H9 (cell line): ENCODE measurements at regions not wholly inside any gene's neighbourhood (a gene's known extent, or its start where the extent isn't known, plus 50 kb on each side); places are given as distances from the start of the nearest gene placed in this dataset.
A peak's percentile ranks its signal among the peaks of the same experiment; 100 is the strongest.

Experiments used
- DNase-seq: peaks from one replicate; pipeline ENCODE4 v3.0.0-alpha.2; 2017
- H2AFZ ChIP-seq: one replicate; pipeline ENCODE4 v1.6.1; 2013; ENCODE audit warnings: mild to moderate bottlenecking, low read length, control low read depth, moderate library complexity
- H2AK5ac ChIP-seq: 2 replicates; pipeline ENCODE4 v1.6.1; 2013; ENCODE audit warnings: low read length, control low read depth, mixed read lengths; ENCODE audit not compliant: insufficient read length
- H2BK120ac ChIP-seq: one replicate; pipeline ENCODE4 v1.6.1; 2013; ENCODE audit warnings: low read depth, mild to moderate bottlenecking, low read length, control low read depth, inconsistent platforms; ENCODE audit not compliant: poor library complexity, severe bottlenecking
- H2BK12ac ChIP-seq: 2 replicates; pipeline ENCODE4 v1.6.1; 2013; ENCODE audit warnings: low read length, control low read depth, mixed read lengths, low read depth; ENCODE audit not compliant: insufficient read length
- H2BK15ac ChIP-seq: 2 replicates; pipeline ENCODE4 v1.6.1; 2013; ENCODE audit warnings: low read depth, low read length, control low read depth
- H2BK20ac ChIP-seq: one replicate; pipeline ENCODE4 v1.6.1; 2013; ENCODE audit warnings: low read depth, mild to moderate bottlenecking, low read length, control low read depth, inconsistent platforms; ENCODE audit not compliant: poor library complexity, severe bottlenecking
- H2BK5ac ChIP-seq: 2 replicates; pipeline ENCODE4 v1.6.1; 2013; ENCODE audit warnings: low read length, control low read depth, mixed read lengths; ENCODE audit not compliant: insufficient read length
- H3K14ac ChIP-seq: 2 replicates; pipeline ENCODE4 v1.6.1; 2013; ENCODE audit warnings: low read length, control low read depth; ENCODE audit not compliant: insufficient read depth
- H3K18ac ChIP-seq: 2 replicates; pipeline ENCODE4 v1.6.1; 2013; ENCODE audit warnings: low read depth, mild to moderate bottlenecking, mixed read lengths, low read length, control low read depth; ENCODE audit not compliant: insufficient read length
- H3K23ac ChIP-seq: 2 replicates; pipeline ENCODE4 v1.6.1; 2013; ENCODE audit warnings: low read length, control low read depth, mixed read lengths, low read depth; ENCODE audit not compliant: insufficient read length
- H3K23me2 ChIP-seq: 2 replicates; pipeline ENCODE4 v1.6.1; 2013; ENCODE audit warnings: low read depth, mild to moderate bottlenecking, mixed read lengths, low read length, control low read depth; ENCODE audit not compliant: insufficient read length, poor library complexity, severe bottlenecking
- H3K27ac ChIP-seq: 2 replicates; pipeline ENCODE4 v1.5.1; 2013; ENCODE audit warnings: low read length, control low read depth, mixed read lengths, low read depth; ENCODE audit not compliant: insufficient read length
- H3K27me3 ChIP-seq: 2 replicates; pipeline ENCODE4 v1.6.1; 2013; ENCODE audit warnings: low read length, control low read depth, inconsistent platforms; ENCODE audit not compliant: insufficient read depth
- H3K4ac ChIP-seq: 2 replicates; pipeline ENCODE4 v1.6.1; 2013; ENCODE audit warnings: low read depth, mild to moderate bottlenecking, control low read depth, inconsistent platforms, low read length, moderate library complexity
- H3K4me1 ChIP-seq: 2 replicates; pipeline ENCODE4 v1.6.1; 2013; ENCODE audit warnings: low read length, control low read depth, inconsistent platforms; ENCODE audit not compliant: insufficient read depth
- H3K4me2 ChIP-seq: 2 replicates; pipeline ENCODE4 v1.6.1; 2013; ENCODE audit warnings: low read length, control low read depth, mixed read lengths; ENCODE audit not compliant: insufficient read length, insufficient read depth
- H3K56ac ChIP-seq: 2 replicates; pipeline ENCODE4 v1.6.1; 2013; ENCODE audit warnings: low read depth, mild to moderate bottlenecking, mixed read lengths, low read length, control low read depth; ENCODE audit not compliant: insufficient read length
- H3K79me1 ChIP-seq: 2 replicates; pipeline ENCODE4 v1.6.1; 2013; ENCODE audit warnings: low read depth, mild to moderate bottlenecking, moderate library complexity, low read length, control low read depth, inconsistent platforms; ENCODE audit not compliant: insufficient read depth, poor library complexity, severe bottlenecking
- H3K79me2 ChIP-seq: 2 replicates; pipeline ENCODE4 v1.6.1; 2013; ENCODE audit warnings: low read length, control low read depth, inconsistent platforms; ENCODE audit not compliant: insufficient read depth
- H3K9ac ChIP-seq: 2 replicates; pipeline ENCODE4 v1.6.1; 2013; ENCODE audit warnings: low read length, control low read depth, mixed read lengths; ENCODE audit not compliant: insufficient read length; ENCODE audit errors: extremely low read depth
- H3K9me3 ChIP-seq: one replicate; pipeline ENCODE4 v1.6.1; 2013; ENCODE audit warnings: low read depth, low read length, inconsistent platforms; ENCODE audit not compliant: control insufficient read depth
- H3T11ph ChIP-seq: one replicate; pipeline ENCODE4 v1.6.1; 2013; ENCODE audit warnings: mild to moderate bottlenecking, low read length, control low read depth, inconsistent platforms
- H4K20me1 ChIP-seq: one replicate; pipeline ENCODE4 v1.6.1; 2013; ENCODE audit not compliant: control insufficient read depth, insufficient read length, insufficient read depth
- H4K5ac ChIP-seq: 2 replicates; pipeline ENCODE4 v1.6.1; 2013; ENCODE audit warnings: low read depth, mild to moderate bottlenecking, mixed read lengths, low read length, control low read depth; ENCODE audit not compliant: insufficient read length
- H4K8ac ChIP-seq: replicated peaks from 2 replicates; pipeline ENCODE4 v1.6.1; 2013; ENCODE audit warnings: low read length, control low read depth, mixed read lengths, low read depth; ENCODE audit not compliant: insufficient read length
- H4K91ac ChIP-seq: 2 replicates; pipeline ENCODE4 v1.6.1; 2013; ENCODE audit warnings: low read depth, mild to moderate bottlenecking, moderate library complexity, mixed read lengths, low read length, control low read depth; ENCODE audit not compliant: insufficient read length
- H3K27ac Mint-ChIP-seq, 3 experiments: 2 replicates in 2 of 3; 3 replicates in 1 of 3; pipeline ENCODE4 v1.8.0; 2020 to 2021; ENCODE audit warnings: mixed read lengths in 3 of 3, mild to moderate bottlenecking in 1 of 3, moderate library complexity in 1 of 3
- H3K27me3 Mint-ChIP-seq: 2 replicates; pipeline ENCODE4 v1.8.0; 2021; ENCODE audit warnings: low read depth, mild to moderate bottlenecking, moderate library complexity, mixed read lengths
- H3K36me3 Mint-ChIP-seq, 3 experiments: 2 replicates in 2 of 3; 3 replicates in 1 of 3; pipeline ENCODE4 v1.8.0; 2020 to 2021; ENCODE audit warnings: low read depth in 3 of 3, mixed read lengths in 3 of 3; ENCODE audit not compliant: insufficient read depth in 1 of 3
- H3K4me1 Mint-ChIP-seq, 2 experiments: 2 replicates each; pipeline ENCODE4 v1.8.0; 2020; ENCODE audit warnings: mixed read lengths in 2 of 2
- H3K4me3 Mint-ChIP-seq, 2 experiments: 2 replicates in 1 of 2; 3 replicates in 1 of 2; pipeline ENCODE4 v1.8.0; 2020 to 2021; ENCODE audit warnings: mild to moderate bottlenecking in 2 of 2, mixed read lengths in 2 of 2, moderate library complexity in 1 of 2
- H3K9me3 Mint-ChIP-seq, 2 experiments: 2 replicates in 1 of 2; 3 replicates in 1 of 2; pipeline ENCODE4 v1.8.0; 2020; ENCODE audit warnings: mild to moderate bottlenecking in 2 of 2, mixed read lengths in 2 of 2, moderate library complexity in 1 of 2
- WGBS: extraction: QIAGEN DNeasy Blood & Tissue Kit; methylation state at CpG from one replicate; pipeline ENCODE4 v1.1.7; 2013; ENCODE audit warnings: missing lambda C conversion rate, low lambda C conversion rate, mixed read lengths; ENCODE audit not compliant: insufficient read length; ENCODE audit errors: extremely low coverage; 5-methylcytosine and 5-hydroxymethylcytosine counted together
- TF ChIP-seq, protein P1 (sequence below): fragments of 200-600 bp; sonication (generic); conservative IDR thresholded peaks from 3 replicates; pipeline ENCODE4 v1.8.0; 2021; ENCODE audit warnings: antibody characterized with exemption, mild to moderate bottlenecking

DNA sequence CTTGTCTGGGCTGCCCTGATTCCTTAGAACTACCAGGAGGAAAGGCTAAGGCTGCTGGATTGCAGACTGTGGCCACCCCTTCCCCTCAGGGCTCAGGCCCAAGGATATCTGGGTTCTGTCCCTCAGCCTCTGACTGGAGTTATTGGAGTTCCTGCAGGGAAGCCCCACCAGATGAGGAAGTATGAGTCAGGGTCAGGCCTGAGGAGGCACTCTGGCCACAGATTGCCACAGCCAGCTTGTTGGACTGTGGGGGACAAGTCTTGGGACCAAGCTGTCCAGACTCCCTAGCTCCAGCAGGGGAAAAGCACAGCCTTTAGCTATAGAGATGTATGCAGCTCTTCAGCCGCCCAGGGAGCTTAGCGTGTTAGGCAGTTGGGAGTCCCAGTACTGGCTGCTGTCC lies 381.9 kb upstream of the TOM1L1 start:
- Histone ChIP-seq H2BK20ac (no peak overlapping the region), H3K9ac (no peak overlapping the region), H2BK15ac (no peak overlapping the region), H4K8ac (no peak overlapping the region), H3K4me2 (no peak overlapping the region), H3K79me2 (no peaks in the 10 kb centered on the region), H3K4ac (no peak overlapping the region), H3T11ph (no peak overlapping the region), H3K79me1 (no peaks in the 10 kb centered on the region), H3K4me1 (no peaks in the 10 kb centered on the region), H3K14ac (no peak overlapping the region), H3K18ac (peak overlapping the region; percentile 69), H3K23ac (no peak overlapping the region), H2BK12ac (no peak overlapping the region), H3K23me2 (peaks cover 2% of the 10 kb centered on the region), H3K9me3 (no peaks in the 10 kb centered on the region), H4K91ac (no peak overlapping the region), H2BK120ac (no peak overlapping the region), H4K20me1 (no peaks in the 10 kb centered on the region), H3K56ac (no peak overlapping the region), H2AFZ (no peak overlapping the region), H2BK5ac (no peak overlapping the region), H4K5ac (no peak overlapping the region), H3K27me3 (no peaks in the 10 kb centered on the region), H3K27ac (no peak overlapping the region), H2AK5ac (no peak overlapping the region)
- DNase-seq: no peak
- H3K4me1 Mint-ChIP-seq: peaks cover 5 to 12% of the 10 kb centered on the region in 2 experiments; a peak in 3 of 4 replicates
- no peak overlapping the region for H3K4me3 Mint-ChIP-seq
- H3K27me3 Mint-ChIP-seq: no peaks in the 10 kb centered on the region
- peaks cover 0 to 4% of the 10 kb centered on the region in 2 experiments; a peak in 2 of 5 replicates for H3K9me3 Mint-ChIP-seq
- TF ChIP-seq, protein P1, sequence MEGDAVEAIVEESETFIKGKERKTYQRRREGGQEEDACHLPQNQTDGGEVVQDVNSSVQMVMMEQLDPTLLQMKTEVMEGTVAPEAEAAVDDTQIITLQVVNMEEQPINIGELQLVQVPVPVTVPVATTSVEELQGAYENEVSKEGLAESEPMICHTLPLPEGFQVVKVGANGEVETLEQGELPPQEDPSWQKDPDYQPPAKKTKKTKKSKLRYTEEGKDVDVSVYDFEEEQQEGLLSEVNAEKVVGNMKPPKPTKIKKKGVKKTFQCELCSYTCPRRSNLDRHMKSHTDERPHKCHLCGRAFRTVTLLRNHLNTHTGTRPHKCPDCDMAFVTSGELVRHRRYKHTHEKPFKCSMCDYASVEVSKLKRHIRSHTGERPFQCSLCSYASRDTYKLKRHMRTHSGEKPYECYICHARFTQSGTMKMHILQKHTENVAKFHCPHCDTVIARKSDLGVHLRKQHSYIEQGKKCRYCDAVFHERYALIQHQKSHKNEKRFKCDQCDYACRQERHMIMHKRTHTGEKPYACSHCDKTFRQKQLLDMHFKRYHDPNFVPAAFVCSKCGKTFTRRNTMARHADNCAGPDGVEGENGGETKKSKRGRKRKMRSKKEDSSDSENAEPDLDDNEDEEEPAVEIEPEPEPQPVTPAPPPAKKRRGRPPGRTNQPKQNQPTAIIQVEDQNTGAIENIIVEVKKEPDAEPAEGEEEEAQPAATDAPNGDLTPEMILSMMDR: no peak
- peaks cover 0 to 8% (median 0%) of the 10 kb centered on the region in 3 experiments; a peak in 2 of 7 replicates for H3K36me3 Mint-ChIP-seq
- no CpG with 5 or more reads among the region's 2 CpGs for WGBS
- no peak overlapping the region for H3K27ac Mint-ChIP-seq
